ENCODE measurements at regions not wholly inside any gene's neighbourhood (a gene's known extent, or its start where the extent isn't known, plus 50 kb on each side); places are given as distances from the start of the nearest gene placed in this dataset.

DNA sequence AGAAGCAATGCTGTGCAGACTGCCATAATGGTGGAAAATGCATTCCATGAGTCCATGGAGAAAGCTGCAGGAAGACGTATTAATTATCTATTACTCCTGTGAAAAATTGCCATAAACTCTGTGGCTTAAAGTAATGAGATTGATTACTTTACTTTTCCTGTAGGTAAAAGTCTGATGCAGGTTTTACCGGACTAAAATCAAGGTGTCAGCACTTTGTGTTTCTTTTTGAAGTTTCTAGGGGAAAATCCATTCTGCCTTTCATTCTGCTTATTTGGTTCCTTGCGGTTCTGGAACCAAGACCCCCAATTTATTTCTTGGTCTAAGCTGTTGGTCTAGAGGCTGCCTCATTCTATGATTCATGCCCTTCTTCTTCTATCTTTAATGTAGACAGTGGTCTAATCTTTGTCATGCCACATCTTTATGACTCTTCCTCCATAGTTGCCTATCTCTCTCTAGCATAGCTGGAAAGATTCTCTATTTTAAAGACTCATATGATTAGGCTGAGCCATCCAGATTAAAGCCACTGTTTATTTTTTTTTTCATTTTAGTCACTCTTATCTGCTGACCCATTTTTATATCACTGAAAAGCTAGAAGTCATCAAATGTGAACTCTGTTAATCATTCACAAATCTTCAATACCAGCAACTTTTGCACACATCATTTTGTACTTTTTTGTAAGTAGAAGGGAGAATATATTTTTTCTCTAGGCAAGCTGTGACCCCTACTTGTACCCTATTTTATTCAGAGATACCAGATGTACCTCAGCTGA lies 2056.4 kb downstream of the PCDH7 start:
- TF ChIP-seq, protein P1, sequence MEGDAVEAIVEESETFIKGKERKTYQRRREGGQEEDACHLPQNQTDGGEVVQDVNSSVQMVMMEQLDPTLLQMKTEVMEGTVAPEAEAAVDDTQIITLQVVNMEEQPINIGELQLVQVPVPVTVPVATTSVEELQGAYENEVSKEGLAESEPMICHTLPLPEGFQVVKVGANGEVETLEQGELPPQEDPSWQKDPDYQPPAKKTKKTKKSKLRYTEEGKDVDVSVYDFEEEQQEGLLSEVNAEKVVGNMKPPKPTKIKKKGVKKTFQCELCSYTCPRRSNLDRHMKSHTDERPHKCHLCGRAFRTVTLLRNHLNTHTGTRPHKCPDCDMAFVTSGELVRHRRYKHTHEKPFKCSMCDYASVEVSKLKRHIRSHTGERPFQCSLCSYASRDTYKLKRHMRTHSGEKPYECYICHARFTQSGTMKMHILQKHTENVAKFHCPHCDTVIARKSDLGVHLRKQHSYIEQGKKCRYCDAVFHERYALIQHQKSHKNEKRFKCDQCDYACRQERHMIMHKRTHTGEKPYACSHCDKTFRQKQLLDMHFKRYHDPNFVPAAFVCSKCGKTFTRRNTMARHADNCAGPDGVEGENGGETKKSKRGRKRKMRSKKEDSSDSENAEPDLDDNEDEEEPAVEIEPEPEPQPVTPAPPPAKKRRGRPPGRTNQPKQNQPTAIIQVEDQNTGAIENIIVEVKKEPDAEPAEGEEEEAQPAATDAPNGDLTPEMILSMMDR (IDR thresholded peaks at IDR 0.05 in 4 of 5, conservative IDR thresholded peaks at IDR 0.05 in 1 of 5), result no peak
- TF ChIP-seq POLR2A (IDR thresholded peaks at IDR 0.05), result no peak
